Endodermal cell (in vitro differentiated cells): ENCODE measurements at regions not wholly inside any gene's neighbourhood (a gene's known extent, or its start where the extent isn't known, plus 50 kb on each side); places are given as distances from the start of the nearest gene placed in this dataset.

Experiments
- DNase-seq: peaks from one replicate; pipeline ENCODE4 v3.0.0-alpha.2; 2017
- H3K27ac ChIP-seq: 2 replicates; pipeline ENCODE4 v1.5.1; 2013; ENCODE audit warnings: mild to moderate bottlenecking, low read depth, low read length, moderate library complexity
- H3K27me3 ChIP-seq: 2 replicates; pipeline ENCODE4 v1.6.1; 2013; ENCODE audit warnings: mild to moderate bottlenecking, low read length, moderate library complexity; ENCODE audit not compliant: insufficient read depth, control insufficient read depth, poor library complexity, severe bottlenecking
- H3K36me3 ChIP-seq: 2 replicates; pipeline ENCODE4 v1.7.0; 2013; ENCODE audit warnings: mild to moderate bottlenecking, low read length, moderate library complexity; ENCODE audit not compliant: control insufficient read depth, insufficient read depth
- H3K4me1 ChIP-seq: one replicate; pipeline ENCODE4 v1.7.0; 2013; ENCODE audit warnings: low read length; ENCODE audit not compliant: control insufficient read depth, insufficient read depth
- H3K4me3 ChIP-seq: 2 replicates; pipeline ENCODE4 v1.5.1; 2013; ENCODE audit warnings: mild to moderate bottlenecking, low read length, moderate library complexity
- H3K9ac ChIP-seq: 2 replicates; pipeline ENCODE4 v1.6.1; 2013; ENCODE audit warnings: mild to moderate bottlenecking, low read length, moderate library complexity; ENCODE audit not compliant: poor library complexity, severe bottlenecking; ENCODE audit errors: extremely low read depth
- H3K9me3 ChIP-seq: 2 replicates; pipeline ENCODE4 v1.6.1; 2013; ENCODE audit warnings: mild to moderate bottlenecking, low read length, moderate library complexity; ENCODE audit not compliant: control insufficient read depth
- H3K27ac Mint-ChIP-seq: 2 replicates; pipeline ENCODE4 v1.8.0; 2020; ENCODE audit warnings: mixed read lengths
- H3K27me3 Mint-ChIP-seq: 2 replicates; pipeline ENCODE4 v1.8.0; 2021; ENCODE audit warnings: mild to moderate bottlenecking, mixed read lengths; ENCODE audit not compliant: insufficient read depth
- H3K36me3 Mint-ChIP-seq: 2 replicates; pipeline ENCODE4 v1.8.0; 2020; ENCODE audit warnings: low read depth, mixed read lengths
- H3K4me1 Mint-ChIP-seq: 2 replicates; pipeline ENCODE4 v1.8.0; 2020; ENCODE audit warnings: mixed read lengths
- H3K4me3 Mint-ChIP-seq: 2 replicates; pipeline ENCODE4 v1.8.0; 2020; ENCODE audit warnings: mild to moderate bottlenecking, moderate library complexity, mixed read lengths
- H3K9me3 Mint-ChIP-seq: 2 replicates; pipeline ENCODE4 v1.8.0; 2020; ENCODE audit warnings: mild to moderate bottlenecking, mixed read lengths
- CTCF ChIP-seq: fragments of 200-600 bp; sonication (generic); conservative IDR thresholded peaks from 2 replicates; pipeline ENCODE4 v1.5.0; 2021; ENCODE audit warnings: antibody characterized with exemption, mild to moderate bottlenecking
- WGBS, 2 experiments: methylation state at CpG; one replicate each; pipeline versions ENCODE4 v1.1.5 to v1.1.7; 2013; ENCODE audit warnings: missing lambda C conversion rate in 2 of 2, mixed read lengths in 1 of 2; ENCODE audit not compliant: insufficient coverage in 1 of 2, insufficient read length in 1 of 2; 5-methylcytosine and 5-hydroxymethylcytosine counted together

GRCh38 chr14:45610318-45610717 lies 357.3 kb upstream of the MIS18BP1 start:
- no peak overlapping the region for H3K9ac ChIP-seq
- H3K27ac ChIP-seq = no peak overlapping the region
- no peak overlapping the region for H3K4me3 Mint-ChIP-seq
- H3K4me1 ChIP-seq = no peaks in the 10 kb centered on the region
- no peaks in the 10 kb centered on the region for H3K36me3 Mint-ChIP-seq
- H3K27ac Mint-ChIP-seq = no peak overlapping the region
- no peak overlapping the region for H3K4me3 ChIP-seq
- TF ChIP-seq CTCF = peak; percentile 56
- peaks cover 2% of the 10 kb centered on the region for H3K9me3 Mint-ChIP-seq
- H3K4me1 Mint-ChIP-seq = no peaks in the 10 kb centered on the region
- WGBS, 2 experiments = 53 to 60% methylated on average over 1 of the region's 1 CpG
- no peak for DNase-seq
- H3K27me3 ChIP-seq = no peaks in the 10 kb centered on the region
- no peaks in the 10 kb centered on the region for H3K9me3 ChIP-seq
- H3K27me3 Mint-ChIP-seq = no peaks in the 10 kb centered on the region
- no peaks in the 10 kb centered on the region for H3K36me3 ChIP-seq

- Histone ChIP-seq H3K4me3 (no peak overlapping the region), H3K27ac (no peak overlapping the region), H3K9me3 (no peaks in the 10 kb centered on the region), H3K9ac (no peak overlapping the region), H3K4me1 (no peaks in the 10 kb centered on the region), H3K36me3 (no peaks in the 10 kb centered on the region), H3K27me3 (no peaks in the 10 kb centered on the region)
- Mint-ChIP-seq H3K36me3 (no peaks in the 10 kb centered on the region), H3K27ac (no peak overlapping the region), H3K27me3 (no peaks in the 10 kb centered on the region), H3K9me3 (peaks cover 4% of the 10 kb centered on the region), H3K4me1 (no peaks in the 10 kb centered on the region), H3K4me3 (no peak overlapping the region)
- WGBS, 2 experiments = 90 to 100% methylated on average over 1 to 3 of the region's 3 CpGs
- DNase-seq = no peak
- no peak for TF ChIP-seq CTCF
Measured at GRCh38 chr14:45587142-45587541, 334.1 kb upstream of the MIS18BP1 start.

- no peaks in the 10 kb centered on the region for H3K9me3 Mint-ChIP-seq
- no peak for DNase-seq
- no peaks in the 10 kb centered on the region for H3K9me3 ChIP-seq
- H3K36me3 Mint-ChIP-seq = no peaks in the 10 kb centered on the region
- H3K4me1 ChIP-seq = peaks cover 4% of the 10 kb centered on the region
- no peak overlapping the region for H3K4me3 Mint-ChIP-seq
- TF ChIP-seq CTCF = peak; percentile 64
- no peak overlapping the region for H3K27ac ChIP-seq
- 96 to 98% methylated on average over 5 of the region's 5 CpGs for WGBS, 2 experiments
- no peak overlapping the region for H3K27ac Mint-ChIP-seq
- H3K4me1 Mint-ChIP-seq = no peaks in the 10 kb centered on the region
- no peak overlapping the region for H3K4me3 ChIP-seq
- H3K27me3 Mint-ChIP-seq = no peaks in the 10 kb centered on the region
- H3K36me3 ChIP-seq = no peaks in the 10 kb centered on the region
- H3K27me3 ChIP-seq = no peaks in the 10 kb centered on the region
- H3K9ac ChIP-seq = no peak overlapping the region
Measured at GRCh38 chr14:45559626-45560025, 306.6 kb upstream of the MIS18BP1 start.
